Right lobe of liver (tissue), 4 donors: ENCODE measurements at regions not wholly inside any gene's neighbourhood (a gene's known extent, or its start where the extent isn't known, plus 50 kb on each side); places are given as distances from the start of the nearest gene placed in this dataset.

Experiments used
- POLR2A ChIP-seq: fragments of 450-650 bp; IDR thresholded peaks from one replicate; pipeline ENCODE4 v1.6.1; 2017; ENCODE audit warnings: antibody characterized with exemption, mild to moderate bottlenecking
- TF ChIP-seq, protein P1 (sequence below), 4 donors: fragments of 200-600 bp in 3 of 4; fragments of 450-650 bp in 1 of 4; IDR thresholded peaks; one replicate each; pipeline versions ENCODE4 v1.5.1 to v1.8.0; 2016 to 2022; ENCODE audit warnings: antibody characterized with exemption in 4 of 4, mild to moderate bottlenecking in 2 of 4
- donor health status: DM: no; HTN: no; CAD: no.
- donor health status: DM: no; HTN: no; CAD: no.
- donor health status: DM: no; HTN: yes; CAD: no.

DNA sequence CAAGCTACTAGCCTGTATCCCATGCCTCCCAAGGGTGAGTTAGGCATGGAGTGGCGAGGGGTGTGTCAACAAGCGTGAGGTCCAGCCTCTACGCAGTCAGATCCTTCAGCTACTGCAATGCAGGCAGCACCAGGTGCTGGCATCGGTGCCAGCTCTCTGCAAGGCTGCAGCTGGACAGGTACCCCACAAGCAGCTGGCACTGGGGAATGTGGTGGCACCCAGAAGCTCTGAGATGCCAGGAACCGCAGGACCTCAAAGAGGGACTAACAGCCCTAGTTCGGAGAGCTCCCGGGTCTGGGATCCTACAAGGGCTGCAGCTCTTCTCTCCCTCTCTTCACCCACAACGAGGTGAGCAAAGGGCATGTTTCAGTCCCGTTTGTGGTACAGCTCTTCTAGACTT is 974.5 kb downstream of the LTN1 start:
- TF ChIP-seq POLR2A = no peak
- TF ChIP-seq, protein P1, sequence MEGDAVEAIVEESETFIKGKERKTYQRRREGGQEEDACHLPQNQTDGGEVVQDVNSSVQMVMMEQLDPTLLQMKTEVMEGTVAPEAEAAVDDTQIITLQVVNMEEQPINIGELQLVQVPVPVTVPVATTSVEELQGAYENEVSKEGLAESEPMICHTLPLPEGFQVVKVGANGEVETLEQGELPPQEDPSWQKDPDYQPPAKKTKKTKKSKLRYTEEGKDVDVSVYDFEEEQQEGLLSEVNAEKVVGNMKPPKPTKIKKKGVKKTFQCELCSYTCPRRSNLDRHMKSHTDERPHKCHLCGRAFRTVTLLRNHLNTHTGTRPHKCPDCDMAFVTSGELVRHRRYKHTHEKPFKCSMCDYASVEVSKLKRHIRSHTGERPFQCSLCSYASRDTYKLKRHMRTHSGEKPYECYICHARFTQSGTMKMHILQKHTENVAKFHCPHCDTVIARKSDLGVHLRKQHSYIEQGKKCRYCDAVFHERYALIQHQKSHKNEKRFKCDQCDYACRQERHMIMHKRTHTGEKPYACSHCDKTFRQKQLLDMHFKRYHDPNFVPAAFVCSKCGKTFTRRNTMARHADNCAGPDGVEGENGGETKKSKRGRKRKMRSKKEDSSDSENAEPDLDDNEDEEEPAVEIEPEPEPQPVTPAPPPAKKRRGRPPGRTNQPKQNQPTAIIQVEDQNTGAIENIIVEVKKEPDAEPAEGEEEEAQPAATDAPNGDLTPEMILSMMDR (IDR thresholded peaks at IDR 0.05) = no peak
